Heart left ventricle (tissue), 13 donors: ENCODE measurements at regions not wholly inside any gene's neighbourhood (a gene's known extent, or its start where the extent isn't known, plus 50 kb on each side); places are given as distances from the start of the nearest gene placed in this dataset.

Experiments used
- POLR2A ChIP-seq, 2 donors: fragments of 450-650 bp; IDR thresholded peaks; one replicate each; pipeline ENCODE4 v1.6.1; 2017; ENCODE audit warnings: antibody characterized with exemption in 2 of 2, mild to moderate bottlenecking in 2 of 2, moderate library complexity in 2 of 2
- TF ChIP-seq, protein P1 (sequence below), 12 donors: fragments of 200-600 bp; sonication (generic) in 4 of 12; IDR thresholded peaks; one replicate each; pipeline versions ENCODE4 v1.5.0 to v1.8.0; 2018 to 2022; ENCODE audit warnings: antibody characterized with exemption in 12 of 12, mild to moderate bottlenecking in 5 of 12
- donor health status: ischemic (EF 13 %, LVEDD 7.1; RV severe dilation, severe dysfunction).
- donor health status: DM: no; HTN: yes; CAD: no.
- donor health status: DM: no; HTN: no; CAD: no.
- donor health status: ischemic (EF 25% LVEDD 6.9; RV normal size, moderate dysfunction).
- donor health status: ischemic (EF 25% LVEDD 5.7; RV mildly dilated, moderate dysfunction).
- donor health status: ischemic (EF 35%, LVEDD 5.7; RV mildly dilated, moderate dysfunction).
- donor health status: nonischemic (EF 11% LVEDD 7.7; RV severe dilation, severe dysfunction).
- donor health status: DM: yes; HTN: yes; CAD: no.
- donor health status: PGD.
- donor health status: ischemic (EF 29% LVEDD 5.4; RV normal size, mild dysfunction).
- donor health status: nonischemic (EF 23%, LVEDD 6.1; RV moderate dilation, normal function).

DNA sequence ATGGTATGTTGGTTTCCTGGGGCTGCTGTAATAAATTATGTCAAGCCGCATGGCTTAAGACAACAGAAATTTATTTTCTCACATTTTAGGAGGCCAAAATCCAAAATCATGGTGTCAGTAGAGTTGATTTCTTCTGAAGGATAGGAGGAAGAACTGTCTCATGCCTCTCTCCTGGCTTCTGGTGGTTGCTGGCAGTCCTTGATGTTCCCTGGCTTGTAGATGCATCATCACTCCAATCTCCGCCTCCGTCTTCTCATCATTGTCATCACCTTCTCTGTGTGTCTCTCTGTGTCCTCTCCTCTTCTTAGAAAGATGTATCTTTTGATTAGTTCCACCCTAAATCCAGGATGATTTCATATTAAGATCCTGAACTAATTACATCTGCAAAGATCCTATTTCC lies 124.7 kb upstream of the CTTNBP2NL start:
- TF ChIP-seq, protein P1, sequence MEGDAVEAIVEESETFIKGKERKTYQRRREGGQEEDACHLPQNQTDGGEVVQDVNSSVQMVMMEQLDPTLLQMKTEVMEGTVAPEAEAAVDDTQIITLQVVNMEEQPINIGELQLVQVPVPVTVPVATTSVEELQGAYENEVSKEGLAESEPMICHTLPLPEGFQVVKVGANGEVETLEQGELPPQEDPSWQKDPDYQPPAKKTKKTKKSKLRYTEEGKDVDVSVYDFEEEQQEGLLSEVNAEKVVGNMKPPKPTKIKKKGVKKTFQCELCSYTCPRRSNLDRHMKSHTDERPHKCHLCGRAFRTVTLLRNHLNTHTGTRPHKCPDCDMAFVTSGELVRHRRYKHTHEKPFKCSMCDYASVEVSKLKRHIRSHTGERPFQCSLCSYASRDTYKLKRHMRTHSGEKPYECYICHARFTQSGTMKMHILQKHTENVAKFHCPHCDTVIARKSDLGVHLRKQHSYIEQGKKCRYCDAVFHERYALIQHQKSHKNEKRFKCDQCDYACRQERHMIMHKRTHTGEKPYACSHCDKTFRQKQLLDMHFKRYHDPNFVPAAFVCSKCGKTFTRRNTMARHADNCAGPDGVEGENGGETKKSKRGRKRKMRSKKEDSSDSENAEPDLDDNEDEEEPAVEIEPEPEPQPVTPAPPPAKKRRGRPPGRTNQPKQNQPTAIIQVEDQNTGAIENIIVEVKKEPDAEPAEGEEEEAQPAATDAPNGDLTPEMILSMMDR (IDR thresholded peaks at IDR 0.05) = no peak
- TF ChIP-seq POLR2A (IDR thresholded peaks at IDR 0.05) = no peak
